GM18951 (cell line): ENCODE measurements at regions not wholly inside any gene's neighbourhood (a gene's known extent, or its start where the extent isn't known, plus 50 kb on each side); places are given as distances from the start of the nearest gene placed in this dataset.

ENCODE experiments used
- POLR2A ChIP-seq: IDR thresholded peaks from 4 replicates; pipeline ENCODE4 v1.6.1; 2011; ENCODE audit warnings: mild to moderate bottlenecking; ENCODE audit not compliant: insufficient read length, insufficient read depth; ENCODE audit errors: extremely low read depth
- in situ Hi-C: fragments of 300-500 bp; cut with MboI; formaldehyde crosslinking; loops from one replicate; pipeline ENCODE4 v1.12.0; 2022; ENCODE audit warnings: low sequenced_read_pairs, mixed read lengths, inconsistent platforms; ENCODE audit not compliant: unreplicated experiment

- no peak for TF ChIP-seq POLR2A
- in situ Hi-C loops: no loop called here
Measured at GRCh38 chr4:73690051-73690738, 50.2 kb upstream of the CXCL8 start.
